Ectodermal cell (in vitro differentiated cells): ENCODE measurements at regions not wholly inside any gene's neighbourhood (a gene's known extent, or its start where the extent isn't known, plus 50 kb on each side); places are given as distances from the start of the nearest gene placed in this dataset.

Experiments used
- H3K27ac ChIP-seq: 2 replicates; pipeline ENCODE4 v1.7.0; 2013; ENCODE audit warnings: mild to moderate bottlenecking, low read depth, low read length; ENCODE audit not compliant: insufficient read depth, poor library complexity, severe bottlenecking
- H3K27me3 ChIP-seq: 2 replicates; pipeline ENCODE4 v1.7.0; 2013; ENCODE audit warnings: mild to moderate bottlenecking, low read length; ENCODE audit not compliant: insufficient read depth, control insufficient read depth, poor library complexity, severe bottlenecking
- H3K36me3 ChIP-seq: one replicate; pipeline ENCODE4 v1.7.0; 2013; ENCODE audit warnings: low read length; ENCODE audit not compliant: control insufficient read depth, insufficient read depth
- H3K4me1 ChIP-seq: one replicate; pipeline ENCODE4 v1.7.0; 2013; ENCODE audit warnings: low read length; ENCODE audit not compliant: control insufficient read depth, insufficient read depth
- H3K4me3 ChIP-seq: 2 replicates; pipeline ENCODE4 v1.7.0; 2013; ENCODE audit warnings: low read depth, low read length, control low read depth; ENCODE audit not compliant: insufficient read depth
- H3K9me3 ChIP-seq: 2 replicates; pipeline ENCODE4 v1.7.0; 2013; ENCODE audit warnings: mild to moderate bottlenecking, low read length, moderate library complexity; ENCODE audit not compliant: control insufficient read depth
- WGBS, 2 experiments: methylation state at CpG; one replicate each; pipeline ENCODE4 v1.1.7; 2013; ENCODE audit warnings: missing lambda C conversion rate in 2 of 2; 5-methylcytosine and 5-hydroxymethylcytosine counted together

DNA sequence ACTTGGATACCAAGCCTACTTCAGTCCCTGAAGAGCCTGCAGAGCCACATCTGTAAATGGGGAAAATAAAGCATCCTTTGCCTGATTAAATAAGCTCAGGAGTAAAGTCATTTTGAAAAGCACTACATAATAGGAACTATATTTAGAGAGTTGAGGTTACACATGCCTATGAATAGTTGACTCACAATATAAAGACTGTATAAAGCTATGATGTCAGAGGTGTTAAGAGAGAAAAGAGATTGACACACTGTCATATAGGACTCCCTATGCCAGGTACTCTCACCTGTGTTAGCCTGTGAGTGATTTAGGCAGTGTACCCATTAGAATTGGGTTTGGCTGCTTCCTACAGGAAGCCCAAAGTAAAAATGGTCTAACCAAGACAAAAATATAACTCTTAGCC, 87.7 kb upstream of the CRHR1 start:
- H3K27ac ChIP-seq = no peak overlapping the region
- no peaks in the 10 kb centered on the region for H3K36me3 ChIP-seq
- no peaks in the 10 kb centered on the region for H3K4me1 ChIP-seq
- H3K27me3 ChIP-seq = no peaks in the 10 kb centered on the region
- H3K4me3 ChIP-seq = no peak overlapping the region
- no peaks in the 10 kb centered on the region for H3K9me3 ChIP-seq

DNA sequence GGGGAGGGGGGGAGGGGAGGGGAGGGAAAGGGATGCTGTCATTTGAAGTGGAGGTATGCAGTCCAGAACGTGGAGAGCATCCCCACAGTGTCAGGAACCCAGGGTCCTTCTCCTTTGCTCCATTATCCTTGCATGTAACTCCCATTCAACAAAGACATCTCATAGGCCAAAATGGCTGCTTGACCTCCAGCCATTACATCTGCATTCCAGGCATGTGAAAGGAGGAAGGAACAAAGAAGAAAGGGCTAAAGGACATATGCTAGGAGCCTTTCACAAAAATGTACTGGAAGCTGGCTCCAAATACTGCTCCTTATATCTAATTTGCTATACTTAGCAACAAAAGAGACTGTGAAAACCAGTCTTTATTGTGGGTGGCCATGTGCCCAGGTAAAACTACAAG, 87.0 kb upstream of the CRHR1 start:
- no peak overlapping the region for H3K4me3 ChIP-seq
- H3K27ac ChIP-seq = no peak overlapping the region
- no peaks in the 10 kb centered on the region for H3K9me3 ChIP-seq
- no peaks in the 10 kb centered on the region for H3K27me3 ChIP-seq
- no peaks in the 10 kb centered on the region for H3K4me1 ChIP-seq
- 14 to 22% methylated on average over 1 of the region's 1 CpG for WGBS, 2 experiments
- no peaks in the 10 kb centered on the region for H3K36me3 ChIP-seq

DNA sequence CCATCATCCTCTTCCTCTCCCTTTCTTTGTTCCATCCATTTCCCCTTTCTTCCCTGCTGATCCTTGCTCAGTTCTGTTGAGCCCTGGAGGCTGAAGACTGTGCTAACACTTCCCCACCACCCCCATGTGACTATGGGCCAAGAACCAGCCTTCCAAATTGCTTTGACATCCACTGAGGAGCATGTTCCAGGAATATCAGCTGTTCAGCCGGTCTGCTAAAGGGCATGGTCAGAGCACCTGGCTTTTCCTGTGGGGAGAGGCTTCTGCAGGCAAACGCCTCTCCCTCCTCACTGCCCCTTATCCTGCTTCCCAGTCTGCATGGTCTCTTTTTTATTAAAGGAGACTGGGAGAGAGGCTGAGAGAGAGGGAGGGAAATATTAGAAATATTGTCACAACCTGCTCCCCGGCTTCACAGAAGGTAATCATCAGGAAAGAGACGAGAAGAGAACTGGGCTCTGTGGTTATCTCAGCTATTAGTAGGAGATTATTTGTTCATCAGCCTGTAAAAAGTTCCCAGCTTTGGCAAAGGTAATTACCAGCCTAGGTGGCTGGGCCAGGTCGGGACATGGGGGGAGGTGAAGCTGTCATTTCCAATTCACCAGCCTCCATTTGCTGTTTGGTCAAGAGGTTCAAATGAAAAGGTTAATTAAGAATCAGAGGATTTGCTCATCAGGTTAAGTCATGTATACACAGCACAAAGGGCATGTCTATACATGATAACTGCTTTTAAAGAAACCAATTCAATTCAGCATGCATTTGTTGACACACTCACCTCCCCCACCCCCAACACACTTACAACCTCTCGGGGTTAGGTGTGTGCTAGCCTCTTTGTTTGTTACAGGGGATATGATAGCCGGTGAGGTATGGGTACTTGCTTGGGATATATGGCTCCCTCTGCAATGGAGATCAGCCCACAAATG, 83.7 kb upstream of the CRHR1 start:
- 81 to 84% methylated on average over 6 to 7 of the region's 7 CpGs for WGBS, 2 experiments
- Histone ChIP-seq H3K27ac (no peak overlapping the region), H3K4me3 (no peak overlapping the region), H3K4me1 (no peaks in the 10 kb centered on the region), H3K9me3 (no peaks in the 10 kb centered on the region), H3K27me3 (no peaks in the 10 kb centered on the region), H3K36me3 (no peaks in the 10 kb centered on the region)

DNA sequence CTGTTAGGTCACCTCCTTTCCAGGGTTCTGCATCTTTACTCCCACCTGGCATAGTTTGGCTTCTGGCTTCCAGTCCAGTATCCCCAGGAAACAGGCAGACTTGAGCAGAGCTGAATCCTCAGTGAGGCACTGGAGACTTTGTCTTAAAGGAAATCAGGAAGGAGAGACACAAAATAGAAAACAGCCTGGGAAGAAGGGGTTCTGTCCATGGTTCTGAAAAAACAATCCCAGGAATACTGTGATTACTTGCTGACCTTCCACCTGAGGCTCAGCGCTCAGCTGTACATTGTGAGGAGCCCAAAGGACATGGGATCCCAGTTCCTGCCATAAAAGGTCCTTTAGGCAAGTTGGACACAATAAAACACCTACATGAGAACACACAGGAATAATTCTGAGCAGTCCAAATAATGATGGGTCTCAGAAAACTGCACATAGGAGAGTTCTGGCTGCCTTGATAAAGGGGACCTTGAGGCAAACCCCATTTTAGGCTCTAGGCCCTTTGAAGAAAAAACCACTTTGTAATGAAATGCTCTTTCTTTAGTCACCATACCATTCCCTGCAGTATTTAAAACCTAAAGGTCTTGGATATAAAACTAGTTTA, 81.4 kb upstream of the CRHR1 start:
- no peaks in the 10 kb centered on the region for H3K27me3 ChIP-seq
- no peaks in the 10 kb centered on the region for H3K9me3 ChIP-seq
- no peak overlapping the region for H3K4me3 ChIP-seq
- H3K4me1 ChIP-seq = no peaks in the 10 kb centered on the region
- no peaks in the 10 kb centered on the region for H3K36me3 ChIP-seq
- H3K27ac ChIP-seq = no peak overlapping the region
- WGBS, 2 experiments = 22 to 48% methylated on average over 1 of the region's 1 CpG

DNA sequence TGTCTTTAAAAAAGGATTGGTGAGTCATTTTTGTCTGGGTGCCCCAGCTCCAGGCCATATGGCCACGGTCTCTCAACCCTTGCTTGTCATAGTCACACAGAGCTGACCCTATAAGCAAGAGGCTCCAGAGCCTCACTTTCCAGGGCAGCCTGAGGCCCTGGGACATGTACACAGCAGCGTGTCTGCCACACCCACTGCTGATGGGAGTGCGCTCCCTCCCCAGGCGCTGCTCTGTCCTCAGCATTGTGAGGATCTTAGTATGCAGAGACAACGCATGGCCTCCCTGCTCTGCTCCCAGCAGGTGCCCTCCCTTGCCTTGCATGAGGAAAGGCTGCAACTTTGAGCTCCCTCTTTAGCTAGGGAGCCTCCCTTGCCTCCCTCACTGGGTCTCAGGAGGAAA, 80.8 kb upstream of the CRHR1 start:
- no peaks in the 10 kb centered on the region for H3K36me3 ChIP-seq
- H3K27ac ChIP-seq = no peak overlapping the region
- no peaks in the 10 kb centered on the region for H3K9me3 ChIP-seq
- no peaks in the 10 kb centered on the region for H3K27me3 ChIP-seq
- H3K4me1 ChIP-seq = no peaks in the 10 kb centered on the region
- 46 to 48% methylated on average over 5 of the region's 5 CpGs for WGBS, 2 experiments
- no peak overlapping the region for H3K4me3 ChIP-seq

DNA sequence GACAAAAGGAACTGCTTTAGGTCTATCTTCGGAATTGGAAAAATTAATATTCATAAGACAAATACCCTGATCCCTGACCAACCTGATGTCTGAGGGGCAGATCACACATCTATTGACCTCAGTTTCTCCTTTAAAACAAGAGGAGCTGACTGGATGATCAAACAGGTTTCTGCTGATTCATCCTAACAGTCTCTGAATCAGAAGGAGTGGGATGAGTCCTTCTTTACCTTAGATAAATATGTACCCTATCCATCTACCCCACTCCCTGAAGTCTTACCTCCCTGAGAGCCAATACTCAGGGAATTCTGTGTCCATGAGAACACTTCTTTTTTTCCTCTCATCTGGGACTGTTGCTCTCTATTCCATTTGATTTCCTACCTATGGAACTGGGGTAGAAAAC, 80.3 kb upstream of the CRHR1 start:
- H3K27ac ChIP-seq = no peak overlapping the region
- H3K4me1 ChIP-seq = no peaks in the 10 kb centered on the region
- H3K9me3 ChIP-seq = no peaks in the 10 kb centered on the region
- 97 to 100% methylated on average over 1 of the region's 1 CpG for WGBS, 2 experiments
- no peaks in the 10 kb centered on the region for H3K27me3 ChIP-seq
- no peaks in the 10 kb centered on the region for H3K36me3 ChIP-seq
- H3K4me3 ChIP-seq = no peak overlapping the region

DNA sequence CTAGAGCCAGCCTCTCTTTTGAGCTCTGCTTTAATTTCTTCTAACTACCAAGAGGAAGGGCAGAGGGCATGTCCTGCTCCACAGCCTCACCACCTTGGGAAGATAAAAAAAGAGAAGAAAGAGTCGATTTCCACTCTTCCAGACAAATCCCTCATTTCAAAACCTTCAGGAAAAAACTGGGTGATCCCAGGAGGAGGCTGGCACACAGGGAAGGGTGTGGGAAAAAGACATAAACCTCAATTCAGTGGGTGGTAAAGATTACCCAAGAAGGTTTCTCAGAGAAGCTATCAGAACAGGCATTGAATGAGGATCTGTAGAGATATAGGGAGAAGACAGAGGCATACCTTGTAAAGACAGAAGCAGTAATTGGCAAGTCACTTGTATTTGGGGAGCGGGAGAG, 79.9 kb upstream of the CRHR1 start:
- Histone ChIP-seq H3K9me3 (no peaks in the 10 kb centered on the region), H3K4me3 (no peak overlapping the region), H3K4me1 (no peaks in the 10 kb centered on the region), H3K36me3 (no peaks in the 10 kb centered on the region), H3K27me3 (no peaks in the 10 kb centered on the region), H3K27ac (no peak overlapping the region)
- WGBS, 2 experiments = 63 to 68% methylated on average over 2 of the region's 2 CpGs

DNA sequence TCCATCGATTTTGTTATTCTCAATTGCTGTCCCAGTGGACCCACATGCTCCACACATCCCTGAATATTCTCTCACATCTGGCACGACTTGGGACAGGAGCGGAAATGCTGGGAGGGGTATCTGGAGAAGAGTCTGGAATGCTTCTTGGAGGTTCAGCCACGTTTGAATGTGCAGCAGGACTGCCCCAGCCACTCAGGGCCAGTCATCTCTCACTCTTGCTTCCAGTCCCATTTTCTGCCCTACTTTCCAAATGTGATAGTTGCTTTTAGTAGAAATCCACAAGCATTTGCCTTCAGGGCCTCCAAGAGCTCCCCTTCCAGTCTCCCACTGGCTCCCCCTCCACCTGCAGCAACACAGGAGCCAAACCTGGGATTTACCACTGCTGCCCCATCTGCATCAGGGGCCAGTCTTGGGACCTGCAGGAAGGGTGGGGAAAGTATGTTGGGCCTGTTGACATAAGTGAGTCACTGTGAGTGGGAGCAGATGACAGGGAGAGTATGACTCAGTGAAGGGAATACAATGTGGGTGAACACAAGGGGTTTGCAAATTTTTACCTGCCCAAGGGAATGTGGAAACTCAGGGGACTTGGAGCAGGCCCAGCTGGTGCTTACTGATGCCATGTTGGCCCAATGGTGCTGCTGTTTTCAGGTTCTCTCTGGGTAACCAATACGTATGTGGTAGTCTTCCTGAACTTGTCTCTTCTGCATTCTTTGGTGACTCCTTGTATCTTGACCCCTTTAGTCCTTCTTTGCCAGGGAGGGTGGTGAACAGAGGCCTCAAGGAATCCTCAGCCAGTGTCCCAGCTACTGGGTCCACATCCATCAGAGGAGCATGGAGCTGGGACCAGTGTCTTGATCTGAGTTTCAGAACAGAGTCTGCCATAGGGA, 78.8 kb upstream of the CRHR1 start:
- H3K27me3 ChIP-seq = no peaks in the 10 kb centered on the region
- WGBS, 2 experiments = 76 to 78% methylated on average over 5 of the region's 5 CpGs
- no peaks in the 10 kb centered on the region for H3K9me3 ChIP-seq
- no peaks in the 10 kb centered on the region for H3K36me3 ChIP-seq
- H3K4me3 ChIP-seq = no peak overlapping the region
- peaks cover 4% of the 10 kb centered on the region for H3K4me1 ChIP-seq
- H3K27ac ChIP-seq = no peak overlapping the region

DNA sequence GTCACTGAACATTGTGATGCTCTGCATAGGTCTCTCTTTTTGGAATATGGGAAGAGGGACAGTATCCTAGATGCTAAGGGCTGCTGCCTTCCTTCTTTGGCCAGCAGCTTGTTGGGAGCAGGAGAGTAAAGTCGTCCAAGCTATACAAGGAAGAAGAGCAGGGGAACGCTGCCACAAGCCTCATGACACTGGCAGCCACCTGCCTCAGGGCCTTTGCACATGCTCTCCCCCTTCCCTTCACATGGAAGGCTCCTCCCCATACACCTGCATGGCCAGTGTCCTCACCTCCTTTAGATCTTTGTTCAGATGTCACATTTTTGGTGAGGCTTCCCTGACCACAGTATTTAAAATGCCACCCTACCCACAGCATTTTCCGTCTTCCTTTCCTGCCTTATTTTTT, 78.1 kb upstream of the CRHR1 start:
- 87 to 88% methylated on average over 3 of the region's 3 CpGs for WGBS, 2 experiments
- Histone ChIP-seq H3K36me3 (no peaks in the 10 kb centered on the region), H3K27me3 (no peaks in the 10 kb centered on the region), H3K4me3 (no peak overlapping the region), H3K4me1 (peaks cover 4% of the 10 kb centered on the region), H3K9me3 (no peaks in the 10 kb centered on the region), H3K27ac (no peak overlapping the region)

DNA sequence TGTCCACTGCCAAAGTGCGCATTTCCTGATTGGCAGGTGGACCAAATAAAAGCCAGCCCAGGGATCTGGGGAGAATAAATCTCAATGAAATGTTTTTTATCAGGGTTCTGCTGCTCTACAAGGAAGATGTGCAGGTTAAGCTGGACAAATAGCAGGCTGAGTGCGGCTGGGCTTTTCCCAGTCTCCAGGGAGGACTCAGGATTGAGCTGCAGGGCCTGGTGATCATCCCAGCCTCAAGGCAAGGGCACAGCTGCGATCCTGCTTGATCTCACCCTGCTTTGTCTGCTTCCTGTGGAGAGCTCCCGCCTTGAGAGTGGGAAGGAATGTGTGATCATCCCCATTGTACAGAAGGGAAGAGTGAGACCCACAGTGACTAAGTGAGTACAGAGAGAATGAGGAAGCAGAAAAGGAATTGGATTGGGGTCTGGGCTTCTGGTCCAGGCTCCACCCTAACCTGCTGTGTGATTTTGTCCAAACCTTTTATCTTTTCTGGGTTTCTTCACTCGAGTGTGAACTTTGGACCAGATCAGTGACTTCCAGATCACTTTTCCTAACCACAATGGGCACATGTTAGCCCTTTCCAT, 75.3 kb upstream of the CRHR1 start:
- Histone ChIP-seq H3K4me1 (peaks cover 4% of the 10 kb centered on the region), H3K9me3 (no peaks in the 10 kb centered on the region), H3K27ac (no peak overlapping the region), H3K4me3 (no peak overlapping the region), H3K36me3 (no peaks in the 10 kb centered on the region), H3K27me3 (no peaks in the 10 kb centered on the region)
- WGBS, 2 experiments = 88 to 92% methylated on average over 5 of the region's 5 CpGs
